Activated naive CD8-positive, alpha-beta T cell treated with anti-CD3 and anti-CD28 coated beads, Interleukin-2, amount 50 U/mL, for 24 hours (primary cell): ENCODE measurements at regions not wholly inside any gene's neighbourhood (a gene's known extent, or its start where the extent isn't known, plus 50 kb on each side); places are given as distances from the start of the nearest gene placed in this dataset.

ENCODE experiments used
- ATAC-seq: fragments of 150-1000 bp; cut with Tn5 transposase; one replicate; pipeline ENCODE4 v1.10.0; 2021
- DNase-seq: peaks from one replicate; pipeline ENCODE4 v3.0.0; 2021
- H3K27ac Mint-ChIP-seq: one replicate; pipeline ENCODE4 v1.8.0; 2021; ENCODE audit warnings: mild to moderate bottlenecking, mixed read lengths
- H3K27me3 Mint-ChIP-seq: one replicate; pipeline ENCODE4 v1.8.0; 2021; ENCODE audit warnings: mixed read lengths
- H3K36me3 Mint-ChIP-seq: one replicate; pipeline ENCODE4 v1.8.0; 2021; ENCODE audit warnings: low read depth, mixed read lengths
- H3K4me1 Mint-ChIP-seq: one replicate; pipeline ENCODE4 v1.8.0; 2021; ENCODE audit warnings: mixed read lengths
- H3K4me3 Mint-ChIP-seq: one replicate; pipeline ENCODE4 v1.8.0; 2021; ENCODE audit warnings: mild to moderate bottlenecking, moderate library complexity, mixed read lengths
- H3K9me3 Mint-ChIP-seq: one replicate; pipeline ENCODE4 v1.8.0; 2021; ENCODE audit warnings: mixed read lengths

DNA sequence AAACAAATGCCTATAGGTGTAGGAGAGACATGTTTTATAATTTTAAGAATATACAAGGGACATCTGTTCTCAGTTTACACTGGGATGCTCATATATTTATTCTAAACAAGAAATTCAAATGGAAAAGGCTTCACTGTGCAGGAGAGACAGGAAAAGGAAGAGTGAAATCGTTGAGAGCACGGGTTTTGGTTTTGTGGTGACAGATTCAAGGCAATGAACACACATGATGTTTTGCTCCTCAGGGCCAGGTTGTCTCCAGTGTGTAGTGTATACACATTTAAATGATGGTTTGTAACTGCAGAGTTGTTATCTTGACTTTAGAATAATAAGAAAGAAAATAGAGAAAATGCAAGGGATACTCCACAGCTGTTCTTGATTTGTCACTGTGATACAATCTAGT lies 73.7 kb downstream of the S1PR1 start:
- H3K27me3 Mint-ChIP-seq = peaks cover 2% of the 10 kb centered on the region
- H3K36me3 Mint-ChIP-seq = no peaks in the 10 kb centered on the region
- peak overlapping the region; percentile 53 for H3K27ac Mint-ChIP-seq
- H3K9me3 Mint-ChIP-seq = no peaks in the 10 kb centered on the region
- ATAC-seq = no peak
- H3K4me3 Mint-ChIP-seq = peak overlapping the region; percentile 66
- H3K4me1 Mint-ChIP-seq = peaks cover 84% of the 10 kb centered on the region
- no peak for DNase-seq

GRCh38 chr1:101311146-101311920 lies 74.5 kb downstream of the S1PR1 start:
- H3K36me3 Mint-ChIP-seq = no peaks in the 10 kb centered on the region
- ATAC-seq (peak; percentile 26), DNase-seq (no peak)
- peak overlapping the region; percentile 36 for H3K4me3 Mint-ChIP-seq
- peaks cover 84% of the 10 kb centered on the region for H3K4me1 Mint-ChIP-seq
- peaks cover 2% of the 10 kb centered on the region for H3K27me3 Mint-ChIP-seq
- peak overlapping the region; percentile 35 for H3K27ac Mint-ChIP-seq
- H3K9me3 Mint-ChIP-seq = no peaks in the 10 kb centered on the region

- no peak for ATAC-seq
- peak overlapping the region; percentile 35 for H3K27ac Mint-ChIP-seq
- peaks cover 79% of the 10 kb centered on the region for H3K4me1 Mint-ChIP-seq
- no peaks in the 10 kb centered on the region for H3K9me3 Mint-ChIP-seq
- DNase-seq = no peak
- peak overlapping the region; percentile 36 for H3K4me3 Mint-ChIP-seq
- peaks cover 2% of the 10 kb centered on the region for H3K27me3 Mint-ChIP-seq
- H3K36me3 Mint-ChIP-seq = no peaks in the 10 kb centered on the region
These were observed 75.3 kb downstream of the S1PR1 start for GRCh38 chr1:101312147-101312546.

- Mint-ChIP-seq H3K4me1 (peaks cover 67% of the 10 kb centered on the region), H3K36me3 (no peaks in the 10 kb centered on the region), H3K27me3 (peaks cover 2% of the 10 kb centered on the region), H3K4me3 (no peak overlapping the region), H3K27ac (no peak overlapping the region), H3K9me3 (no peaks in the 10 kb centered on the region)
- ATAC-seq (no peak), DNase-seq (no peak)
These were observed 76.5 kb downstream of the S1PR1 start for GRCh38 chr1:101313356-101313755.

DNA sequence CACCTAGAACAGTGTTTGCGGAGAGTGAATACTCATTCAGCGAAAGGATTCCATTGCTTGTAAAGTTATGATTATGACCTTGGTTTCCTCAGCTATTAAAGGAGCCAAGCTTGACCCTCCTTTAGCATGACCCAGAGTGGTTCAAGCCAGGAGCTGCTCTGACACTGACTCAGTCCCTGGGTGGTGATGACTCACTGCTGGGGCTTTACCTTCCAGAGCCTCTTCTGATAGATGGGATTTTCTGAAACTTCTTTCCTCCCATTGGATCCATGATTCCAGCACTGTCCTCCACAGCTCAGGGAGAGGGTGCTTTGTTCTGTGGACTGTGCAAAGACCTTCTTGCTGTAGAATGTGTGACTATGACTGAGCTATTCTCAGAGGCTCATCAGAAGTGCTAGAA lies 77.4 kb downstream of the S1PR1 start:
- Mint-ChIP-seq H3K9me3 (no peaks in the 10 kb centered on the region), H3K27ac (no peak overlapping the region), H3K4me1 (peaks cover 60% of the 10 kb centered on the region), H3K27me3 (peaks cover 2% of the 10 kb centered on the region), H3K4me3 (no peak overlapping the region), H3K36me3 (no peaks in the 10 kb centered on the region)
- peak; percentile 52 for DNase-seq
- peak; percentile 84 for ATAC-seq

DNA sequence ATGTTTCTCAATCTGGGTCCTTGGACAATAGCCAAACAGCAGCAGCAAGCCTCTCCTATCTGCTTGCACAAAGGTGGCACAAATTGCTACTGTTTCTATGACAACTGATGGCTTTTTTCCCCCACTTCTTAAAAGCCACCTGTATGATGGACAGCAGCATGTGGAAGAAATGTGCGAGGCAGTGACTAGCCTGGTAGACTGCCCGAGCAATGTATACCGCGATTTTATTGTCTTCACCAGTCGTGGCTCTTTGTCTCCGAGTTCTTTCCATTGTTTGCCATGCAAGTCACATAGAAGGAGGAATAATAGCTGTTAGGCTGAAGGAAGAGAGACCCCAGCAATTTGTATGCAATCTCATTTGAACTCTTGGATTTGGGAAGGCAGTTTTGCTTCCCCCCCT lies 79.4 kb downstream of the S1PR1 start:
- DNase-seq = no peak
- Mint-ChIP-seq H3K9me3 (no peaks in the 10 kb centered on the region), H3K36me3 (no peaks in the 10 kb centered on the region), H3K4me3 (no peak overlapping the region), H3K27me3 (peaks cover 2% of the 10 kb centered on the region), H3K4me1 (peaks cover 39% of the 10 kb centered on the region), H3K27ac (no peak overlapping the region)
- ATAC-seq = no peak

GRCh38 chr1:101316799-101317198 lies 80.0 kb downstream of the S1PR1 start:
- Mint-ChIP-seq H3K9me3 (no peaks in the 10 kb centered on the region), H3K36me3 (no peaks in the 10 kb centered on the region), H3K27me3 (peaks cover 2% of the 10 kb centered on the region), H3K27ac (no peak overlapping the region), H3K4me1 (peaks cover 34% of the 10 kb centered on the region), H3K4me3 (no peak overlapping the region)
- no peak for DNase-seq
- no peak for ATAC-seq

DNA sequence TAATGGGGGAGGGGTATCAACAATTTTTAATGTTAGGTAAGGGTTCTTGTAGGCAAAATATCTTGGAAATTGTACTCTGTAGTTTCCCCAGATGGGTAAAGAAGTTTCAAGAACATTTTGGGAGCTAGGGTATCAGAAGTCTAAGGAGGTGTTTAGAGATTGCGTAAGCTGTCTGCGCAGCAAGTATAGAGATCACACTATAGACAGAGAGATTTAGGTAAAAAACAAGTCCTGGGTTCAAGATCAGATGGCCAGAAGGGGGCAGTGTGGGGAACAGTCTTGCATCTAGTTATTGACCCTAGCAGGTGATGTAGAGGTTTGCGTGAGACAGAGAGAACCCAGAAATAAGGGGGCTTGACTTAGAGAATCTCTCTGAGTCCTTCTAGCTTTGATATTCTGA lies 80.8 kb downstream of the S1PR1 start:
- no peak overlapping the region for H3K27ac Mint-ChIP-seq
- H3K9me3 Mint-ChIP-seq = no peaks in the 10 kb centered on the region
- peaks cover 2% of the 10 kb centered on the region for H3K27me3 Mint-ChIP-seq
- ATAC-seq = no peak
- H3K36me3 Mint-ChIP-seq = no peaks in the 10 kb centered on the region
- peaks cover 26% of the 10 kb centered on the region for H3K4me1 Mint-ChIP-seq
- H3K4me3 Mint-ChIP-seq = no peak overlapping the region
- no peak for DNase-seq

DNA sequence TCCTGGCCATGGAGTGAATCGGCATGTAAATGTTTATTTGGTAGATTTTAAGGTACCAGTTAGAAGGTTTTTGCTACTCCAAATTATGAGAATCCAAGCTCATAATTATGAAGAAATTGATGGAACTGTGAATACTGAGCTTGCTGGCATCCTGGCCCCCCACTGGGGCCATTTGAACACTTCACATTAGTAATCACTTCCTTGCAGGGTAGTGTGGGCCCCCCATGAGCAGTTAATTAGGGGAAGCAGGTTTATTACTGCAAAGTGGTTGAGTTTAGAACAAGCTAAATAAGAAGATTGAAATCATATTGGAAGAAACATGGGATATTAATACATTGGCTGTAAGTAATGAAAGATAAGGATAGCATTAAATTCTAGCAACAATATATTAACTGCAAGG lies 86.7 kb downstream of the S1PR1 start:
- Mint-ChIP-seq H3K4me3 (no peak overlapping the region), H3K4me1 (no peaks in the 10 kb centered on the region), H3K27ac (no peak overlapping the region), H3K27me3 (peaks cover 2% of the 10 kb centered on the region), H3K36me3 (no peaks in the 10 kb centered on the region), H3K9me3 (no peaks in the 10 kb centered on the region)
- DNase-seq = no peak
- ATAC-seq = no peak

- no peak for DNase-seq
- Mint-ChIP-seq H3K9me3 (no peaks in the 10 kb centered on the region), H3K27me3 (peaks cover 2% of the 10 kb centered on the region), H3K36me3 (no peaks in the 10 kb centered on the region), H3K4me3 (no peak overlapping the region), H3K4me1 (no peaks in the 10 kb centered on the region), H3K27ac (no peak overlapping the region)
- no peak for ATAC-seq
These were observed 88.3 kb downstream of the S1PR1 start for GRCh38 chr1:101325144-101325543.

DNA sequence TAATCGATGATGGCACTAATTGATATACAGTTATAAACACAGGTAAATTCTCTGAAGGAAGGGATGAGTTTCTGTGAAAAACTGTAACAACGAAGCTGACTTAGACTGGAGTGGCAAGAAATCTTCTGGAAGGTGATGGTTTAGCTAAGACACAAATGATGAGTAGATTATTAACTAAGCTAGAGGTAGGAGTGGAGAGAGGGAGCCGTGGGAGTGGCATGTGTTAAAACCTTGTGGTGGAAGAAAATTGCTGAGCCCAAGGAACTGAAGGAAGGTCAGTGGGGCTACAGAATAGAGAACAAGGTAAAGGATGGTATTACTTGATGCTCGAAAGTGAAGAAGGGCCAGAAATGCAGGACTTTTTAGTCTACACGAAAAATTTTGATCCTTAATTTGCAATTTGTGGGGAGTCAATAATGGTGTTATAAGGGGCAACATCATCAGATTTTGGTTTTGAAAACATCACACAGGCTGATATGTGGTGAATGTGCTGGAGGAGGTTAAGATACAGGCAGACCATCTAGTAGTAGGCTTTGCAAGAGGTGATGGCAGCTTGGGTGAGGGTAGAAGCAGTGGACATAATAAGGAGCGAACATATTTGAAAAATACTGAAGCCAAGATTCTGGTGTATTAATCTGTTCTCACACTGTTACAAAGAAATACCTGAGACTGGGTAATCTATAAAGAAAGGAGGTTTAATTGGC lies 93.8 kb downstream of the S1PR1 start:
- H3K4me3 Mint-ChIP-seq = no peak overlapping the region
- no peak for DNase-seq
- no peak overlapping the region for H3K27ac Mint-ChIP-seq

GRCh38 chr1:101331794-101332193 lies 95.0 kb downstream of the S1PR1 start:
- Mint-ChIP-seq H3K27me3 (peaks cover 4% of the 10 kb centered on the region), H3K4me1 (peaks cover 23% of the 10 kb centered on the region), H3K9me3 (peaks cover 16% of the 10 kb centered on the region), H3K27ac (no peak overlapping the region), H3K36me3 (no peaks in the 10 kb centered on the region), H3K4me3 (no peak overlapping the region)
- ATAC-seq (no peak), DNase-seq (no peak)

More for the DNA sequence above, 93.8 kb downstream of the S1PR1 start:
- Mint-ChIP-seq H3K27me3 (peaks cover 4% of the 10 kb centered on the region), H3K9me3 (peaks cover 15% of the 10 kb centered on the region), H3K4me1 (peaks cover 23% of the 10 kb centered on the region), H3K36me3 (no peaks in the 10 kb centered on the region)
- ATAC-seq = no peak

DNA sequence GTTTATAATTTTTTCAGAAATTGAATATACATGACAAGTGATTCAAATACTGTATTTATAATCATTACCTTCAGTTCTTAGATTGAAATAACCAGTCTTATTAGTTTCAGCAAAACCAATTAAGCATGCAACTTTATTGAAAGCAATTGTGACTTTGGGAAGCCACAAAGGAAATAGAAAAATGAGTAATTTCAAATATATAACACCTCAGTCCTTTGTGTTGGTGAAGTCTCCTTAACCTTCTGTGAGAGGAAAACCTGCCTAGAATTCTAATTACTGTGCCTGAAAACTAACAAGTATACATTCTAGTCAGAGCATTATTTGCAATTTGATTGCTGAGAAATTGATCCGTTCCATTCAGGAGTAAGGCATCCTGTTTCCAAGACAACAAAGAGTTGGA lies 95.8 kb downstream of the S1PR1 start:
- ATAC-seq = no peak
- no peak for DNase-seq
- Mint-ChIP-seq H3K4me1 (peaks cover 23% of the 10 kb centered on the region), H3K27me3 (peaks cover 4% of the 10 kb centered on the region), H3K27ac (no peak overlapping the region), H3K36me3 (no peaks in the 10 kb centered on the region), H3K4me3 (no peak overlapping the region), H3K9me3 (peaks cover 18% of the 10 kb centered on the region)

DNA sequence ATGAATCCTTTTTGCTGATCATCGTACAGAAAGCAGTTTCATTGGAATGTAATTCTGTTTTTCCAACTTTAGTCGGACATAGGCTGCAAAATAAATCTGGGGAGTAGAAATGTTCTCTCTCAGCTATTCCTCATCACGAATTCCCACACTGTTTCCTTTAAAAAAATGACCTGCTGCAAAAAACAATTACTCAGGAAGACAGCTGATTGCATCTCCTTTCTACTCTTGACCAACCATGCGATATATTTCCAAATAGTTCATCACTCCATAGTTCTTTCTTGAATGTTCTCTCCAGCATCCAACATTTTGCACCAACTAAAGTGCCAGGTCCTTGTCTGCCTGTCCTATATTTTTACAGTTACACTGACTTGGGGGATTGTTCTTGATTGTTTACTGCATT lies 96.4 kb downstream of the S1PR1 start:
- Mint-ChIP-seq H3K9me3 (peaks cover 18% of the 10 kb centered on the region), H3K36me3 (no peaks in the 10 kb centered on the region), H3K4me3 (no peak overlapping the region), H3K4me1 (peaks cover 29% of the 10 kb centered on the region), H3K27me3 (peaks cover 4% of the 10 kb centered on the region), H3K27ac (no peak overlapping the region)
- ATAC-seq = no peak
- no peak for DNase-seq

DNA sequence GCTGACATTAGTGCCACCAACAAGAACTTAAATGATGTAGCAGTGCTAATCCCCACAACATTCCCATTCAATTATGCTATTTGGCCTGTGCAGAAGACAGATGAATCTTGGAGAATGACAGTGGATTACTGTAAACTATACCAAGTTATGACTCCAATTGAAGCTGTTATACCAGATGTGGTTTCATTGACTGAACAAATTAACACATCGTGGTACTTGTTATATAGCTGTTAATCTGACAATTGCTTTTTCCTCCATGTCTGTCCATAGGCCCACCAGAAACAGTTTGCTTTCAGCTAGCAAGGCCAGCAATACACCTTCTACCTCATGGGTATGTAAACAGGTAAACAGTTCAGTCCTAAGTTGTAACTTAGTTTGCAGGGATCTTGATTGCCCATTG lies 101.1 kb downstream of the S1PR1 start:
- H3K27ac Mint-ChIP-seq = no peak overlapping the region
- H3K4me1 Mint-ChIP-seq = peaks cover 23% of the 10 kb centered on the region
- H3K9me3 Mint-ChIP-seq = peaks cover 10% of the 10 kb centered on the region
- no peak for ATAC-seq
- peaks cover 4% of the 10 kb centered on the region for H3K27me3 Mint-ChIP-seq
- H3K4me3 Mint-ChIP-seq = no peak overlapping the region
- no peak for DNase-seq
- no peaks in the 10 kb centered on the region for H3K36me3 Mint-ChIP-seq
